HepG2 (cell line): ENCODE measurements at regions not wholly inside any gene's neighbourhood (a gene's known extent, or its start where the extent isn't known, plus 50 kb on each side); places are given as distances from the start of the nearest gene placed in this dataset.

Experiments used
- ATAC-seq: fragments of 200-7000 bp; cut with Tn5 transposase; 3 replicates; pipeline ENCODE4 v1.9.1; 2020; ENCODE audit warnings: mild to moderate bottlenecking, moderate library complexity
- BruUV-seq: library from RNA; stranded (reverse); fragments of 400-500 nt; replicated peaks from 2 replicates; lab custom pipeline; 2021; lab: Mats Ljungman, UMichigan
- CTCF ChIA-PET: fragments of 300-600 bp; formaldehyde crosslinking; extraction: SDS; loops from one replicate; lab custom pipeline; 2021; ENCODE audit warnings: low total read pairs, inconsistent platforms, low intra/inter-chr PET ratio; lab: Yijun Ruan, JAX
- POLR2A ChIA-PET: fragments of 350-600 bp; sonication (Branson Sonifier 250); formaldehyde crosslinking; loops from one replicate; lab custom pipeline; 2020; ENCODE audit warnings: antibody characterized with exemption, inconsistent platforms; lab: Yijun Ruan, JAX
- DNase-seq: peaks from one replicate; pipeline ENCODE4 v3.0.0-alpha.2; 2015; ENCODE audit warnings: low spot score
- FAIRE-seq: peaks from 3 replicates; lab custom pipeline; 2011; peaks lifted over from hg19 to GRCh38; lab: Jason Lieb, UNC
- H2AFZ ChIP-seq: one replicate; pipeline ENCODE4 v1.6.1; 2011; ENCODE audit warnings: low read length, inconsistent platforms
- H3K27ac ChIP-seq: fragments of 300-600 bp; 3 replicates; pipeline ENCODE4 v1.8.0; 2011; ENCODE audit warnings: mixed run types, mild to moderate bottlenecking, mixed read lengths, low read length, inconsistent platforms; ENCODE audit not compliant: insufficient read depth; ENCODE audit errors: extremely low read length
- H3K27me3 ChIP-seq, 2 experiments: fragments of 200-600 bp in 1 of 2; 2 replicates in 1 of 2; 3 replicates in 1 of 2; pipeline versions ENCODE4 v1.6.0 to v1.8.0; 2011; ENCODE audit warnings: low read length in 2 of 2, mild to moderate bottlenecking in 2 of 2, moderate library complexity in 2 of 2, inconsistent platforms in 1 of 2; ENCODE audit not compliant: insufficient read depth in 2 of 2, control insufficient read depth in 1 of 2
- H3K36me3 ChIP-seq, 2 experiments: fragments of 200-600 bp in 1 of 2; replicated peaks in 1 of 2; 2 replicates in 1 of 2; 3 replicates in 1 of 2; pipeline versions ENCODE4 v1.5.1 to v1.8.0; 2011; ENCODE audit warnings: low read length in 2 of 2, inconsistent platforms in 1 of 2; ENCODE audit not compliant: insufficient read depth in 2 of 2, control insufficient read depth in 1 of 2
- H3K4me1 ChIP-seq: 2 replicates; pipeline ENCODE4 v1.5.1; 2012; ENCODE audit warnings: low read length, inconsistent platforms; ENCODE audit not compliant: insufficient read depth
- H3K4me2 ChIP-seq: 2 replicates; pipeline ENCODE4 v1.6.0; 2011; ENCODE audit warnings: low read depth, low read length, inconsistent platforms
- H3K4me3 ChIP-seq, 3 experiments: fragments of 200-600 bp in 1 of 3; sonication (generic), shearing (Covaris generic) in 1 of 3; replicated peaks in 1 of 3; 2 replicates each; pipeline ENCODE4 v1.5.1; 2011 to 2016; ENCODE audit warnings: low read length in 3 of 3, inconsistent platforms in 2 of 3, low read depth in 2 of 3, mild to moderate bottlenecking in 2 of 3, control low read depth in 1 of 3, mixed read lengths in 1 of 3; ENCODE audit not compliant: insufficient read depth in 1 of 3
- H3K79me2 ChIP-seq: one replicate; pipeline ENCODE4 v1.6.1; 2011; ENCODE audit warnings: low read length, inconsistent platforms; ENCODE audit not compliant: insufficient read depth
- H3K9ac ChIP-seq: 2 replicates; pipeline ENCODE4 v1.6.0; 2011; ENCODE audit warnings: mild to moderate bottlenecking, low read depth, low read length, inconsistent platforms; ENCODE audit not compliant: insufficient read depth
- H3K9me3 ChIP-seq: 2 replicates; pipeline ENCODE4 v1.5.1; 2012; ENCODE audit warnings: mild to moderate bottlenecking, low read length
- H4K20me1 ChIP-seq: 2 replicates; pipeline ENCODE4 v1.6.0; 2011; ENCODE audit warnings: inconsistent platforms, mild to moderate bottlenecking, low read length, moderate library complexity; ENCODE audit not compliant: insufficient read depth
- ARID5B ChIP-seq: IDR thresholded peaks from 2 replicates; pipeline ENCODE4 v1.4.0; 2020; ENCODE audit warnings: mild to moderate bottlenecking, missing genetic modification reagents
- FOXP4 ChIP-seq: sonication (generic); formaldehyde crosslinking; IDR thresholded peaks from 2 replicates; pipeline ENCODE4 v1.4.0; 2020; ENCODE audit warnings: missing genetic modification reagents
- TBX3 ChIP-seq: fragments of 450-650 bp; IDR thresholded peaks from 2 replicates; pipeline ENCODE4 v1.6.1; 2017; ENCODE audit warnings: antibody characterized with exemption, mild to moderate bottlenecking, inconsistent platforms, borderline replicate concordance
- ZNF124 ChIP-seq: sonication (generic); formaldehyde crosslinking; IDR thresholded peaks from 2 replicates; pipeline ENCODE4 v1.4.0; 2020; ENCODE audit warnings: missing genetic modification reagents
- ZNF274 ChIP-seq: sonication (generic); formaldehyde crosslinking; IDR thresholded peaks from 2 replicates; pipeline ENCODE4 v1.5.1; 2020; ENCODE audit warnings: mild to moderate bottlenecking, missing genetic modification reagents
- WGBS: methylation state at CpG from one replicate; pipeline ENCODE4 v1.1.6; 2017; ENCODE audit warnings: low lambda C conversion rate; 5-methylcytosine and 5-hydroxymethylcytosine counted together
- in situ Hi-C: cut with HindIII; loops from 2 replicates; pipeline ENCODE4 v1.10.0; 2017; ENCODE audit warnings: low pct_unique_long_range_greater_than_20kb; ENCODE audit not compliant: extremely low pct_ligation_motif_present
- intact Hi-C: fragments of 100-400 bp; cut with micrococcal nuclease; formaldehyde crosslinking; loops from one replicate; pipeline ENCODE4 v1.10.0; 2022; ENCODE audit not compliant: unreplicated experiment

GRCh38 chr20:60327971-60328660, 369.9 kb downstream of the CDH26 start:
- no peak overlapping the region for H3K4me3 ChIP-seq
- no peak overlapping the region for H2AFZ ChIP-seq
- no peak overlapping the region for H3K9ac ChIP-seq
- H3K36me3 ChIP-seq: no peaks in the 10 kb centered on the region
- TF ChIP-seq FOXP4 (CRISPR knock-in tag): no peak
- no peak for TF ChIP-seq ZNF274 (CRISPR knock-in tag)
- no peak for TF ChIP-seq ARID5B
- TF ChIP-seq ZNF124: no peak
- no peak for TF ChIP-seq TBX3
- no peaks in the 10 kb centered on the region for H3K27me3 ChIP-seq
- no TSS peak for BruUV-seq
- H3K27ac ChIP-seq: no peak overlapping the region
- POLR2A ChIA-PET: no interaction called here
- in situ Hi-C loops: no loop called here
- no peaks in the 10 kb centered on the region for H3K79me2 ChIP-seq
- H3K4me1 ChIP-seq: no peaks in the 10 kb centered on the region
- intact Hi-C loops: no loop called here
- CTCF ChIA-PET: no interaction called here
- H3K9me3 ChIP-seq: peaks cover 90% of the 10 kb centered on the region
- ATAC-seq (no peak), DNase-seq (no peak), FAIRE-seq (no peak)
- H3K4me2 ChIP-seq: no peak overlapping the region
- 45% methylated on average over 3 of the region's 4 CpGs for WGBS
- H4K20me1 ChIP-seq: no peaks in the 10 kb centered on the region
